ENCODE measurements at regions not wholly inside any gene's neighbourhood (a gene's known extent, or its start where the extent isn't known, plus 50 kb on each side); places are given as distances from the start of the nearest gene placed in this dataset.

- TF ChIP-seq CTCF (IDR thresholded peaks at IDR 0.05) (no peak), POLR2A (IDR thresholded peaks at IDR 0.05; ENCODE audit: low read depth) (no peak)
These were observed 90.4 kb upstream of the CDH11 start for GRCh38 chr16:65212240-65212639.
